GM21737 (cell line): ENCODE measurements at regions not wholly inside any gene's neighbourhood (a gene's known extent, or its start where the extent isn't known, plus 50 kb on each side); places are given as distances from the start of the nearest gene placed in this dataset.

Experiments used
- ATAC-seq: cut with Tn5 transposase; IDR thresholded peaks from one replicate; pipeline ENCODE4 v1.9.1; 2021; ENCODE audit warnings: mild to moderate bottlenecking, moderate library complexity; ENCODE audit not compliant: unreplicated experiment

- ATAC-seq, result no peak
These were observed 401.9 kb upstream of the GRIA1 start for GRCh38 chr5:153088538-153088937.

DNA sequence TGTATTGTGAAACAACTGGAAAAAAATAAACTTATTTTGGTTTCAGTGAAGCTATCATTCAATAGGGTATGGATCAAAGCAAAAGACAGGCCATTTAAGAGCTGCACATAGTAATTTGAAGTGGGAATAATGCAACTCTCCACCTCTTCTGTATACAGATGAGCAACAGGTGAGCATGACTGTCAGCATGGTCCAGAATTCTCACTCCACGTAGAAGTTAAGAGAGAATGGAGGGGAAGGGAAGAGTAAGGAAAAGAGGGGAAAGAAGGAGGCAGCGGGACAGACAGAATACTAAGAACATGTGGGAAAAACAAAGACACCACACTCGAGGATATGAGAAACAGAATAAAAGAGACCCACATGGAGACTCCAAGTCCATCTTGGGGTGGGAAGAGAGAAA is 396.1 kb upstream of the GRIA1 start:
- ATAC-seq, result no peak

- ATAC-seq, result no peak
These were observed 394.1 kb upstream of the GRIA1 start for GRCh38 chr5:153096381-153096780.

- ATAC-seq, result no peak
These were observed 391.1 kb upstream of the GRIA1 start for GRCh38 chr5:153099328-153099727.

DNA sequence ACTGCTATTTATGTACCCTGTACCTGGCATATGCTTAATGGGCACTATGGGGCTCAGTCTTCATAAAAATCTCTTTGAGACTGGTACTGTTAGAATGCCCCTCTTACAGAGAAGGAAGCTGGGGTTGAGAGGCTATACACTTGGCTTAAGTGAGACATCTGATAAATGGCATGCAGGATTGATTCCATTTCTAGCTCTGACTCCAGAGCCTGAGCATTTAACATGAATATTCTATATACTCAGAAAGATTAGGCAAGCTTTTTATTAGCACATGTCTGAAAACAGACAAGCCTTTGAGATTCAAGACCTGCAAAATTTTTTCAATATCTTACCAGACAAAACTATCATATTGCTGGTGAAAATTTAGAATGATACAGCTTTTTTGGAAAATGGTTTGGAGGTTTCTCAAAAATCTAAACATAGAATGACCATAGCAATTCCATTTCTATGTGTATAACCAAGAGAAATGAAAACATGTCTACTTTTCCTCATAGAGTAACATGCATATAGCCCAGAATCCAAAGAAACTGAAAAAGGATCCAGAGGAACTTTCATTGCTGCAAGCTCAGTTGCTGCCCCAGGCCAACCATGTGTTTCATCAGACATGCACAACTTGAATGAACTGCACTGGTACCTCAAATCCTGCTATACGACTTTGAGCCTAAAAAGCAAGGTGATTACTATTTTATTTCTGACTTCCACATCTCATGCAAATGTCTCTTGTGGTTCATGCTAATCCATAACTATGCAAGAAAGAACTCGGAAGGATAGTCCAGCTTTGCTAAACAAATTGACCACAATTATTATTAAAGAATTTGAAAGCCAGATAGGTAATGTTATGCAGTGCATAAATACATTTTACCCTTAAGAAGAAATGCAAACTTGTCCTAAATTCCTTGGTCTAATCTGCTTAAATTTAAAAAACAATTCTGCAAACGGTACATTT is 389.0 kb upstream of the GRIA1 start:
- ATAC-seq, result no peak

- ATAC-seq, result no peak
These were observed 373.6 kb upstream of the GRIA1 start for GRCh38 chr5:153116916-153117315.

GRCh38 chr5:153118018-153118417 is 372.5 kb upstream of the GRIA1 start:
- no peak for ATAC-seq

- ATAC-seq, result no peak
These were observed 368.1 kb upstream of the GRIA1 start for GRCh38 chr5:153122403-153122802.

GRCh38 chr5:153130296-153130695 is 360.2 kb upstream of the GRIA1 start:
- ATAC-seq, result no peak

DNA sequence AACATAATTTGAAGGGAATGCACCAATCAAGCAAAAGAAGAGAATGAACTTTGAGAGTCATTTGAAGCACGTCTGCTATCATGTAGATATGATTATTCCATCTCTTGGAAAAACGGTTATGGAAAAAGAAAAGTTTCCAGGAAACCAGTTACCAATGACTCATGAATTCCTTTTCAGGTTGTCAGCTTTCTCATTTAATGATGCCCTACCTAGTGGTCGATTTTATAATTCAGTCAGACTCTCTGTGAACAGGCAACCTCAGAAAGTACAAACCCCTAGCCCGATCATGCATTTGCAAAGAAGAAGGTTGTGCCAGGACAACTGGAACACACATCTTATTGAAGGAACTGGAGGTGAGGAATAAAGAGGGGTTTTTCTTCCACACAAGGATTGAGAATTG is 355.1 kb upstream of the GRIA1 start:
- ATAC-seq, result no peak

- no peak for ATAC-seq
These were observed 353.4 kb upstream of the GRIA1 start for GRCh38 chr5:153136910-153137614.

DNA sequence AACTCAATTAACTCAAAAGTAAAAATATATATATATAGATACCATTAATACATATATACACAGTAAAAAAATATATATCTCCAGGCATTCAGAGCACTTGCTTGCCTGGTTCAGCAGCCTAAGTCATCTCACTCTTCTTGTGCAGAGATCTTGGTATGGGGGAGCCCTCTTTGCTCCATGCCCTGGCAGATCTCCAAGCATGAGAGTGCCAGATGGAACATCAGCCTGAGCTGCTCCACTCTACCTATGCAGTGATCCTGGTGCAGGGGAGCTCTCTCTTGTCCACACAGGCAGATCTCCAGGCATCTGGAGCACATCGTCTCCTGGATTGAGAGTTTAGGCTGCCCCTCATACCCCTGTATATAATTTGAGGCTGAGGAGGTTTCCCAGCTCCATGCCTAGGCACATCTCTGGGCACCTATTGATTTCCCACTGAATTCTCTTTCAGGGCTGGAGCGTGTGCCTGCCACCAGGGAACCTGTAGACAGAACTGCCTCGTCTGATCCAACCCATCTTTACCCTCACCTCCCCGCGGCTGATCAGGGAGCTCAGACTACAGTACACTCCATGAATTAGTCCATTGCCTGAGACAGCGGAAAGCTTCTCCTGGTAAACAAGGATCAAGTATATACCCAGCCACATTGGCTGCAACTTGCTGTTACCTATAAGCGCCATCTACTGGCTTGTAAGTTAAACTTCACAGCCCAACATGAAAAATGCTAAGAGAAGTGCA is 342.4 kb upstream of the GRIA1 start:
- ATAC-seq, result no peak

DNA sequence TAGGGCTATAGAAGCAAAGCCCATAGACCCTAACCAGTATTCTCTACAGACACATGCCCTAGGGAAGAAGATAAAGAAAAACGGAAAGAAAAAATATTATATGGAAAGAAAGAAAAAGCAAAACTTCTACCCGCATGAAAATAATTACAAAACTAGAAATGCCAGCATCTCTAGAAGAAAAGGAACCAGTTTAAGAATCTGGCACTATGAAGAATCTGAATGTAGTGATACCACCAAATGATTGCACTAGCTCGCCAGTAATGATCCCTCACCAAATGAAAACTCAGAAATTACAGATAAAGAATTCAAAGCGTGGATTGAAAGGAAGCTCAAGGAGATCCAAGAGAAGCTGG is 341.9 kb upstream of the GRIA1 start:
- no peak for ATAC-seq

DNA sequence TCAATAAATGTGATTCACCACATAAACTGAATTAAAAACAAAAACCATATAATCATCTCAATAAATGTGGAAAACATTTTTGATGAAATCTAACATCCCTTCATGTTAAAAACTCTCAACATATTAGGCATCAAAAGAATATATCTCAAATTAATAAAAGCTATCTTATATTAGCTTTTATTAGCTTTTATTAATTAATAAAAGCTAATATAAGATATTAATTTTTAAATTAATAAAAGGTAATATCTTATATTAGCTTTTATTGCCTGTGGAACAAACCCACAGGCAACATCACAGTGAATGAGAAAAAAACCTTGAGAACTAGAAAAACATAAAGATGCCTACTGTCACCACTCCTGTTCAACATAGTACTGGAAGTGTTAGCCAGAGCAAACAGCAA is 338.9 kb upstream of the GRIA1 start:
- ATAC-seq, result no peak

DNA sequence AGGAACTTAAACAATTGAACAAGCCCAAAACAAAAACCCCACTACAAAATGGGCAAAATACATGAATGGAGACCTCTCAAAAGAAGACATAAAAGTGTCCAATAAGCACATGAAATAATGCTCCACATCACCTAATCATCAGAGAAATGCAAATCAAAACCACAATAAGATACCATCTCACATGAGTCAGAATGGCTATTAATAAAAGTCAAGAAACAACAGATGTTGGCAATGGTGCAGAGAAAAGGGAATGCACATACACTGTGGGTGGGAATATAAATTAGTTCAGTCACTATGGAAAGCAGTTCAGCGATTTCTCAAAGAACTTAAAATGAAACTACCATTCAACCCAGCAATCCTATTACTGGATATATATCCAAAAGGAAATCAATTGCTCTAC is 337.4 kb upstream of the GRIA1 start:
- no peak for ATAC-seq

GRCh38 chr5:153157156-153157555 is 333.3 kb upstream of the GRIA1 start:
- no peak for ATAC-seq

DNA sequence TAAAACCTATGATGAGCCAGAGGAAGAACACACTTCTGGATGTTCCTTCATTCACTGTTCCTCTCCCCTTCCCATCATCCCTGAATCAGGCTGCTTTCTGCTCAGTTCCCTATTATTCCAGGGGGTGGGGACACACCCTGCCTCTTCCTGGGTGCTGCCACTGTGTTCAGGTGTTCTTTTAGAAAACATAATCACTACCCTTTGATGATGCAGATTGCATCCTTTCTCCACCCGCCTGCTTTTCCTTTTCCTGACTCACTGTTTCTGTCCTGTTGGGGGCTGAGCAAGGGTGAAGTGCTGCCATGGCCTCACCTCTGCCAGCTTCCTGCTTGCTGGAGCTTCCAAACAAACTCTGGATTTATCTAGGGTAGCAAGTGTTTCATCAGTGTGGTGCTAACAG is 331.9 kb upstream of the GRIA1 start:
- no peak for ATAC-seq

DNA sequence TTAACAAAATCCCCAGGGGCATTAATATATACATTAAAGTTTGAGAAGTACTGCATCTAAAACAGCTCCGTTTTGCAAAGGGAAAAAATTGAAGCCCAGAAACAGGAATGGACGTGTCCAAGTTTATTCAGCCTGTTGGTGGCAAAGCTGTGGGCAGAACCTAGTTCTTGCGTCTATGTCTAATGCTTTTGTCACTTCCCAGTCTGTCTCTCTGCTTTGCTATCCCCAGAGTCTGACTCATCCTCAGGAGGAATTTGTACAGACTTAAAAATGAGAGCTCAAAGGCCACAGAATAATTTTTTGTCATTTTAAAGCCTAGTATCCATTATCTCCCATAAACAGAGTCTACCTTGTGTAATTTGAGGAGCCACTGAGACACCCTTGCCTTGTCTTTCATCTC is 330.9 kb upstream of the GRIA1 start:
- no peak for ATAC-seq

DNA sequence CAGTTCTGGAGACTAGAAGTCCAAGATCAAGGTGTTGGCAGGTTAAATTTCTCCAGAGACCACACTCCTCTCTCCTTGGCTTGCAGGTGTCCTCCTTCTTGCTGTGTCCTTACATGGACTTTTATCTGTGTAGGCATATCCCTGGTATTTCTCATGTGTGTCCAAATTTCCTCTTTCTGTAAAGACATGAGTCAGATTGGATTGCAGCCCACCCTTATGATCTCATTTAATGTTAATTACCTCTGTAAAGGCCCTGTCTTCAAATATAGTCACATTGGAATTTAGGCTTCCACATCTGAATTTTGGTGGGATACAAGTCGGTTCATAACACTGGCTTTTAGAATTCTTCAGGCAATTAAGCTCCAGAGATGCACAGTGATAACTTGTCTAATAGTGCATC is 322.2 kb upstream of the GRIA1 start:
- ATAC-seq, result no peak

- no peak for ATAC-seq
These were observed 303.0 kb upstream of the GRIA1 start for GRCh38 chr5:153187503-153187902.

- ATAC-seq, result no peak
These were observed 284.1 kb upstream of the GRIA1 start for GRCh38 chr5:153206361-153206760.

GRCh38 chr5:153209016-153209415 is 281.5 kb upstream of the GRIA1 start:
- no peak for ATAC-seq
